Bronchial epithelial cell (primary cell): ENCODE measurements at regions not wholly inside any gene's neighbourhood (a gene's known extent, or its start where the extent isn't known, plus 50 kb on each side); places are given as distances from the start of the nearest gene placed in this dataset.

ENCODE experiments used
- DNase-seq: peaks from one replicate; pipeline ENCODE4 v3.0.0-alpha.2; 2010; ENCODE audit warnings: low read depth
- FAIRE-seq: peaks from 2 replicates; lab custom pipeline; 2011; peaks lifted over from hg19 to GRCh38; lab: Jason Lieb, UNC
- H3K27me3 ChIP-seq: 2 replicates; pipeline ENCODE4 v1.5.1; 2011; ENCODE audit warnings: low read length; ENCODE audit not compliant: control insufficient read depth, insufficient read depth
- H3K36me3 ChIP-seq: 2 replicates; pipeline ENCODE4 v1.5.1; 2011; ENCODE audit warnings: low read length; ENCODE audit not compliant: control insufficient read depth, insufficient read depth
- H3K4me3 ChIP-seq: 2 replicates; pipeline ENCODE4 v1.5.1; 2011; ENCODE audit warnings: mild to moderate bottlenecking, low read depth, low read length, control low read depth
- TF ChIP-seq, protein P1 (sequence below): IDR thresholded peaks from 2 replicates; pipeline ENCODE4 v1.5.1; 2011; ENCODE audit warnings: mild to moderate bottlenecking, moderate library complexity, low read length, control low read depth, inconsistent platforms; ENCODE audit not compliant: insufficient read depth, severe bottlenecking

DNA sequence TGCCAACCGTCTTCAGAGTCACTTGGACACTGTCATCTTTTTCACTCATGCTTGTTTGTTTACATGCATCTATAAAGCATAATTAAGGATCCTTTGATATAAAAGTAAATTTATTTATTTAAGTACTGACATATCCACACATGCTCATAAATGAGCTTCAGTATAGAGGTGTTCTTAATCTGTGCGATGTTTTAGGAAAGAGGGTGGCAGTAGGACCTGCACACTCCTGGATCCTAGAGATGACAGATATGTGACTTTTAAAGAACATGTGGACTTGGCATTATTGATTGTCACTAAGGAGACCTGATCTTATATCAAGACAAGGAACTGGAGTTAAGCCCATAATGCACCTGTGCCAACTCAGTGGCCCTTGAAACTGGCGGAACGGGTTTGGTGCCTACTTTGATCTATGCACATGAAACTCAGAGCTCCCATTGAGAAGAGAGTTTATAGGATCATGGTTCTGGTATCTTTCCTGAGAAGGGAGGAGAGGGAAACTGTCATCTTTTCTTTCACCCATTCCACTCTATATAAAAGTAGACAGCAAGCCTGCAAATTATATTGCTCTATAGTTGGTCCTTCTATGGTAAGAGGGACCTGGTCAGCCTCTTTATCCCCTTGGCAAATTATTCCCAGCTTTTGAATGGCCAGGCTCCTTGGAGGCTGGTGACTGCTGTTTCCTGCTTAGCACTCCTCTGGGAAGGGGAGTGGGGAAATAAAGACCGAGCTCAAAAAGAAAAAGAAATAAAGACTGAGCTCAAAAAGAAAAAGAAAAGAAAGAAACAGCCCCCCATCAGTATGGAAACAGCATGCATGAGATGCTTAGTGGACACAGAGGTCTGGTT is 57.8 kb upstream of the LIFR start:
- TF ChIP-seq, protein P1, sequence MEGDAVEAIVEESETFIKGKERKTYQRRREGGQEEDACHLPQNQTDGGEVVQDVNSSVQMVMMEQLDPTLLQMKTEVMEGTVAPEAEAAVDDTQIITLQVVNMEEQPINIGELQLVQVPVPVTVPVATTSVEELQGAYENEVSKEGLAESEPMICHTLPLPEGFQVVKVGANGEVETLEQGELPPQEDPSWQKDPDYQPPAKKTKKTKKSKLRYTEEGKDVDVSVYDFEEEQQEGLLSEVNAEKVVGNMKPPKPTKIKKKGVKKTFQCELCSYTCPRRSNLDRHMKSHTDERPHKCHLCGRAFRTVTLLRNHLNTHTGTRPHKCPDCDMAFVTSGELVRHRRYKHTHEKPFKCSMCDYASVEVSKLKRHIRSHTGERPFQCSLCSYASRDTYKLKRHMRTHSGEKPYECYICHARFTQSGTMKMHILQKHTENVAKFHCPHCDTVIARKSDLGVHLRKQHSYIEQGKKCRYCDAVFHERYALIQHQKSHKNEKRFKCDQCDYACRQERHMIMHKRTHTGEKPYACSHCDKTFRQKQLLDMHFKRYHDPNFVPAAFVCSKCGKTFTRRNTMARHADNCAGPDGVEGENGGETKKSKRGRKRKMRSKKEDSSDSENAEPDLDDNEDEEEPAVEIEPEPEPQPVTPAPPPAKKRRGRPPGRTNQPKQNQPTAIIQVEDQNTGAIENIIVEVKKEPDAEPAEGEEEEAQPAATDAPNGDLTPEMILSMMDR: no peak
- H3K4me3 ChIP-seq: no peak overlapping the region
- FAIRE-seq (no peak), DNase-seq (peak; percentile 42)
- no peaks in the 10 kb centered on the region for H3K36me3 ChIP-seq
- peaks cover 2% of the 10 kb centered on the region for H3K27me3 ChIP-seq

DNA sequence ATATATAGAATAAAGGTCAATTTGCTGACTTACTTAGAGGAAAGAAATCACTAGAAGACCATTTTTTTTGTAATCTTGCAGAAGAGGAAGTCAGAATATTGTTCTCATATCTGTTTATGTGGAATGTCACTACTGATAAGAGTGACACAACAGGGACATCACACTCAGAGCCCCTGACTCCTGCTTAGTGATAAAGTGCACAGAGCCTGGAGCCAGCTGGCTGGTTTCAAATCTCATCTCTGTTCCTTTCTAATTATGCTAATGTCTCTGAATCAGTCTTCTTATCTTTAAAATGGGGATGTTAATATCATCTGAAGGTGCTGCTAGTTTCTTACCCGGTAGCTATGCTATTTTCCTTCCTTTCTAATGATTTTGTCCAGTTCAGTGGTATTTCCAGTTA is 58.6 kb upstream of the LIFR start:
- Histone ChIP-seq H3K36me3 (no peaks in the 10 kb centered on the region), H3K27me3 (no peaks in the 10 kb centered on the region), H3K4me3 (no peak overlapping the region)
- FAIRE-seq (no peak), DNase-seq (no peak)
- TF ChIP-seq, protein P1: no peak

DNA sequence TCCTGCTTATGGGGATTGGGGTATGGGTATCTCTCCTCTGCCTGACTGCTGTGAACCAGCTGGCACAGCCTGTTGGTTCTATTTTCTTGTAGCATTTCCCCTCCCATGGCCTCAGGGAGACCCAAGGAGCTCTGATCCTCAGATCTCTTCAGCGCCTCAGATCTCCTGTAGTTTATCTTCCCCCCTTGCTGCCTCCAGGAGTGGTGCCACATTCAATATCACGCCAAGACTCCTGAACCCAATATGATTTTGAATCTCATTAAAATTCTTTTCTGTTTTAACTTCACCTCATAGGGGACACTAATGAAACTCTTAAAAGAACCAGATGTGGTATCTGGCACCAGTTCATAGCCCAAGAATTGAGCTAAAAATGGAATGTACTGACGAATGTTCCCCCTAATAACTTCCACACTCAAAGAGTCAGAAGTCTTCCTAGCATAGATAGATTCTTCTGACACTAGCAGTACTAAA is 59.6 kb upstream of the LIFR start:
- no peak overlapping the region for H3K4me3 ChIP-seq
- H3K36me3 ChIP-seq: no peaks in the 10 kb centered on the region
- TF ChIP-seq, protein P1: no peak
- DNase-seq (no peak), FAIRE-seq (no peak)
- no peaks in the 10 kb centered on the region for H3K27me3 ChIP-seq

DNA sequence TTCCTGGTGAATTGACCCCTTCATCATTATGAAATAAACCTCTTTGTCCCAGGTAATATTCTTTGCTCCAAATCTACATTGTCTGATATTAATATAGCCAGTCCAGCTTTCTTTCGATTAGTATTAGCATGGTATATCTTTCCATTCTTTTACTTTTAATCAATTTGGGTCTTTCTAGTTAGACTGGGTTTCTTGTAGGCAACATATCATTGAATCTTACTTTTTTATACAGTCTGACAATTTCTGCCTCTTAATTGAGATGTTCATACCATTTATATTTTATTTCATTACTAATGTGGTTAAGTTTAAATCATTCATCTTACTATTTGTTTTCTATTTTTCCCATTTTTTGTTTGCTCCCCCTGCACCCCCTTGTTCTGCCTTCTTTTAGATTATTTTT is 61.7 kb upstream of the LIFR start:
- FAIRE-seq (no peak), DNase-seq (no peak)
- TF ChIP-seq, protein P1: no peak
- Histone ChIP-seq H3K4me3 (no peak overlapping the region), H3K27me3 (no peaks in the 10 kb centered on the region), H3K36me3 (no peaks in the 10 kb centered on the region)

DNA sequence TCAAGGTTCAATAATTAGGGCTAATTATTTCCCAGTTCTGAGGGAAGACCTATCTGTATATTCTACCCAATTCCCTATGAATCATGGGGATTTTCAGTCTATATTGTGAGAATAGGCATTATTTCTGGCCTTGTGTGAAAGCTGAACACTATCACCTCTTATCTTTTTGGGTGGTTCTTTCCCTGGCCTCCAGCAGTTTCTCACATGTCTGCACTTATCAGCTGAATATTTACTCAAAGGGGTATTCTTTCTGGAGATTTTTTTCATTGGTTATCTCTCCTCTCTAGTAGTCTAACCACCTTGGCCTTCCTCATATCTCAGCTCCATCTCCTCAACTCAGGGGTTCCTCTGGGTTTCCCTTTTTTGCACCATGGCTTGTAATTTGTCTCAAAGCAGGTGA is 64.9 kb upstream of the LIFR start:
- DNase-seq (no peak), FAIRE-seq (no peak)
- Histone ChIP-seq H3K36me3 (no peaks in the 10 kb centered on the region), H3K4me3 (no peak overlapping the region), H3K27me3 (no peaks in the 10 kb centered on the region)
- TF ChIP-seq, protein P1: no peak

DNA sequence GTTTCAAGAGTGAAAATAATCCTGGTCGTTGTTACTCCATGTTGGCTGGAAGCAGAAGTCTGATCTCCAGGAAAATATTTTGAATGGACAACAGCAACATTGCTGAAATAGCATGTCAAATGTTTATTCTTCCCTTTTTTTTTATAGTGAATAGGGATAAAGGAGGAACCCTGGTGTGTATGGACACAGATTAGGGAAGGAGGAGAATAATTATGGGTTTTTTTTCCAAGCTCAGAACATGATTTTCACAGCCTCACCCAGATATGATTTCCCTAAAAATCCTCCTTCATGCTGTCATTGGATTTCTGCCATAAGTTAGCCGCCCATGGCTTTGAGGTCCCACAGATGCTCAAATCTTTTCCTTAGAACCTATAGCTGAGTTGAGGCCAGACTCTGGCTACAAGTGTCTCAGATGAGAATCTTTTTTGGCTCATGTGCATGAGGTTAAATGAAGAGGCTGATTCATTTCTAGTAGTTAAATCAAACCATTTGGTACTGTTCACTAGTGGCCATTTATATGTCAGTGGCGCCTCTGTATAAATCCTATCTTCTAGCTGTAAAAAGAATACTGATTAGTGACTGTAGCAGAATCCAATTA is 65.5 kb upstream of the LIFR start:
- DNase-seq (no peak), FAIRE-seq (no peak)
- H3K4me3 ChIP-seq: no peak overlapping the region
- TF ChIP-seq, protein P1: no peak
- H3K27me3 ChIP-seq: no peaks in the 10 kb centered on the region
- H3K36me3 ChIP-seq: no peaks in the 10 kb centered on the region
